GM23338 (cell line): ENCODE measurements at regions not wholly inside any gene's neighbourhood (a gene's known extent, or its start where the extent isn't known, plus 50 kb on each side); places are given as distances from the start of the nearest gene placed in this dataset.

ENCODE experiments used
- ATAC-seq: fragments of 200-7000 bp; cut with Tn5 transposase; 3 replicates; pipeline ENCODE4 v1.9.1; 2020
- DNase-seq: peaks from one replicate; pipeline ENCODE4 v3.0.0-alpha.2; 2015; ENCODE audit warnings: low spot score
- H2AFZ ChIP-seq: fragments of 200-600 bp; sonication (generic); 2 replicates; pipeline ENCODE4 v1.8.0; 2016; ENCODE audit warnings: antibody characterized with exemption, mild to moderate bottlenecking, moderate library complexity
- H3F3A ChIP-seq: fragments of 200-600 bp; sonication (generic); replicated peaks from 2 replicates; pipeline ENCODE4 v1.8.0; 2017; ENCODE audit warnings: antibody characterized with exemption, mixed run types, low read depth
- H3K27ac ChIP-seq: fragments of 200-600 bp; sonication (generic); 2 replicates; pipeline ENCODE4 v1.6.1; 2016; ENCODE audit warnings: low read depth
- H3K27me3 ChIP-seq: fragments of 200-600 bp; sonication (generic); 2 replicates; pipeline ENCODE4 v1.8.0; 2016; ENCODE audit warnings: mild to moderate bottlenecking, mixed run types, moderate library complexity; ENCODE audit not compliant: insufficient read depth
- H3K36me3 ChIP-seq: fragments of 200-600 bp; sonication (generic); 2 replicates; pipeline ENCODE4 v1.8.0; 2016; ENCODE audit warnings: mild to moderate bottlenecking; ENCODE audit not compliant: insufficient read depth
- H3K4me1 ChIP-seq: fragments of 200-600 bp; sonication (generic); 2 replicates; pipeline ENCODE4 v1.8.0; 2016; ENCODE audit warnings: mild to moderate bottlenecking, moderate library complexity; ENCODE audit not compliant: insufficient read depth
- H3K4me2 ChIP-seq: fragments of 200-600 bp; sonication (generic); 2 replicates; pipeline ENCODE4 v1.7.1; 2017; ENCODE audit warnings: mixed run types
- H3K4me3 ChIP-seq: fragments of 200-600 bp; sonication (generic); 2 replicates; pipeline ENCODE4 v1.6.1; 2016; ENCODE audit warnings: mixed run types
- H3K79me2 ChIP-seq: fragments of 200-600 bp; sonication (generic); replicated peaks from 2 replicates; pipeline ENCODE4 v1.8.0; 2017; ENCODE audit warnings: mild to moderate bottlenecking; ENCODE audit not compliant: insufficient read depth
- H3K9me2 ChIP-seq: fragments of 200-600 bp; sonication (generic); 2 replicates; pipeline ENCODE4 v1.8.0; 2017; ENCODE audit not compliant: insufficient read depth
- H4K20me1 ChIP-seq: fragments of 200-600 bp; sonication (generic); replicated peaks from 2 replicates; pipeline ENCODE4 v1.8.0; 2017; ENCODE audit warnings: mild to moderate bottlenecking; ENCODE audit not compliant: insufficient read depth
- H3K27ac Mint-ChIP-seq: 2 replicates; pipeline ENCODE4 v1.8.0; 2020; ENCODE audit warnings: inconsistent platforms, mild to moderate bottlenecking, moderate library complexity, mixed read lengths
- H3K27me3 Mint-ChIP-seq: 3 replicates; pipeline ENCODE4 v1.8.0; 2022; ENCODE audit warnings: low read depth, mild to moderate bottlenecking, moderate library complexity, mixed read lengths, inconsistent platforms; ENCODE audit not compliant: insufficient read depth, poor library complexity
- H3K36me3 Mint-ChIP-seq: 3 replicates; pipeline ENCODE4 v1.8.0; 2021; ENCODE audit warnings: low read depth, mild to moderate bottlenecking, inconsistent platforms, moderate library complexity, mixed read lengths
- H3K4me1 Mint-ChIP-seq: 3 replicates; pipeline ENCODE4 v1.8.0; 2020; ENCODE audit warnings: mild to moderate bottlenecking, inconsistent platforms, mixed read lengths
- H3K4me3 Mint-ChIP-seq: 3 replicates; pipeline ENCODE4 v1.8.0; 2021; ENCODE audit warnings: moderate library complexity, mild to moderate bottlenecking, inconsistent platforms, mixed read lengths
- H3K9me3 Mint-ChIP-seq: 3 replicates; pipeline ENCODE4 v1.8.0; 2020; ENCODE audit warnings: moderate library complexity, mild to moderate bottlenecking, inconsistent platforms, mixed read lengths
- CTCF ChIP-seq, 2 experiments: fragments of 200-600 bp in 1 of 2; sonication (generic) in 1 of 2; conservative IDR thresholded peaks; 2 replicates each; pipeline versions ENCODE4 v1.5.1 to v1.6.1; 2016 to 2017; ENCODE audit warnings: antibody characterized with exemption in 2 of 2, low read depth in 2 of 2, mild to moderate bottlenecking in 2 of 2, moderate library complexity in 1 of 2
- ETS1 ChIP-seq: IDR thresholded peaks from 2 replicates; pipeline ENCODE4 v1.6.1; 2016; ENCODE audit warnings: antibody characterized with exemption
- EZH2phosphoT487 ChIP-seq: fragments of 200-600 bp; sonication (generic); IDR thresholded peaks from one replicate; pipeline ENCODE4 v1.8.1; 2018; ENCODE audit warnings: antibody characterized with exemption; ENCODE audit not compliant: unreplicated experiment
- JUNB ChIP-seq: IDR thresholded peaks from one replicate; pipeline ENCODE4 v1.6.1; 2016; ENCODE audit warnings: antibody characterized with exemption; ENCODE audit not compliant: unreplicated experiment
- NANOG ChIP-seq: IDR thresholded peaks from 2 replicates; pipeline ENCODE4 v1.6.1; 2016; ENCODE audit warnings: antibody characterized with exemption, borderline replicate concordance
- POLR2AphosphoS5 ChIP-seq: IDR thresholded peaks from 2 replicates; pipeline ENCODE4 v1.6.1; 2016; ENCODE audit warnings: antibody characterized with exemption, low read depth
- STAT1 ChIP-seq: IDR thresholded peaks from one replicate; pipeline ENCODE4 v1.6.1; 2016; ENCODE audit warnings: antibody characterized with exemption; ENCODE audit not compliant: unreplicated experiment
- ZNF114 ChIP-seq: fragments of 250-450 bp; sonication (Bioruptor Pico); IDR thresholded peaks from 2 replicates; pipeline ENCODE4 v1.5.0; 2020; ENCODE audit warnings: mild to moderate bottlenecking, moderate library complexity
- ZNF331 ChIP-seq: fragments of 250-450 bp; sonication (Bioruptor Pico); IDR thresholded peaks from 2 replicates; pipeline ENCODE4 v1.5.0; 2020; ENCODE audit warnings: low read depth, mild to moderate bottlenecking, moderate library complexity
- TF ChIP-seq, protein P1 (sequence below): fragments of 250-450 bp; sonication (Bioruptor Pico); IDR thresholded peaks from 2 replicates; pipeline ENCODE4 v1.5.0; 2020; ENCODE audit warnings: mild to moderate bottlenecking, moderate library complexity

DNA sequence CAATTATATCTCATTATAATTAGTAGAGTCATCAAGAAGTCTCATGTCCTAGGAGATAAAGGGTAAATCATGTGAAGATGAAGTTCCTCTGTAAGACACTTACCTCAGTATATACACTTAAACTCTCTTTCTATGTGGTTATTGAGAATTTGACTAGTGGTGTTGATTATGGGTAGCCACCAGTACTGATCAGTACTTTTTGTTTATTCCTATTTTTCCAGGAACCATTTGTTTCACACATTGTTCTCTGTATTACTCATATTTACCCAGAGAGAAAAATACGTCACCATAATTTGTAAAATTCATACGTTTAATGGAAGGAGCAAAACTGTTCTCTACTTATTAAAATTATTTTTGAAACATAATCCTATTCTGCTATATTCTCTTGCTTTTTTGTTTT is 55.8 kb upstream of the PRDM8 start (continued):
- TF ChIP-seq ETS1: no peak
- TF ChIP-seq STAT1: no peak
- no peak for TF ChIP-seq NANOG
- TF ChIP-seq ZNF114: no peak
- TF ChIP-seq JUNB: no peak
- TF ChIP-seq, protein P1, sequence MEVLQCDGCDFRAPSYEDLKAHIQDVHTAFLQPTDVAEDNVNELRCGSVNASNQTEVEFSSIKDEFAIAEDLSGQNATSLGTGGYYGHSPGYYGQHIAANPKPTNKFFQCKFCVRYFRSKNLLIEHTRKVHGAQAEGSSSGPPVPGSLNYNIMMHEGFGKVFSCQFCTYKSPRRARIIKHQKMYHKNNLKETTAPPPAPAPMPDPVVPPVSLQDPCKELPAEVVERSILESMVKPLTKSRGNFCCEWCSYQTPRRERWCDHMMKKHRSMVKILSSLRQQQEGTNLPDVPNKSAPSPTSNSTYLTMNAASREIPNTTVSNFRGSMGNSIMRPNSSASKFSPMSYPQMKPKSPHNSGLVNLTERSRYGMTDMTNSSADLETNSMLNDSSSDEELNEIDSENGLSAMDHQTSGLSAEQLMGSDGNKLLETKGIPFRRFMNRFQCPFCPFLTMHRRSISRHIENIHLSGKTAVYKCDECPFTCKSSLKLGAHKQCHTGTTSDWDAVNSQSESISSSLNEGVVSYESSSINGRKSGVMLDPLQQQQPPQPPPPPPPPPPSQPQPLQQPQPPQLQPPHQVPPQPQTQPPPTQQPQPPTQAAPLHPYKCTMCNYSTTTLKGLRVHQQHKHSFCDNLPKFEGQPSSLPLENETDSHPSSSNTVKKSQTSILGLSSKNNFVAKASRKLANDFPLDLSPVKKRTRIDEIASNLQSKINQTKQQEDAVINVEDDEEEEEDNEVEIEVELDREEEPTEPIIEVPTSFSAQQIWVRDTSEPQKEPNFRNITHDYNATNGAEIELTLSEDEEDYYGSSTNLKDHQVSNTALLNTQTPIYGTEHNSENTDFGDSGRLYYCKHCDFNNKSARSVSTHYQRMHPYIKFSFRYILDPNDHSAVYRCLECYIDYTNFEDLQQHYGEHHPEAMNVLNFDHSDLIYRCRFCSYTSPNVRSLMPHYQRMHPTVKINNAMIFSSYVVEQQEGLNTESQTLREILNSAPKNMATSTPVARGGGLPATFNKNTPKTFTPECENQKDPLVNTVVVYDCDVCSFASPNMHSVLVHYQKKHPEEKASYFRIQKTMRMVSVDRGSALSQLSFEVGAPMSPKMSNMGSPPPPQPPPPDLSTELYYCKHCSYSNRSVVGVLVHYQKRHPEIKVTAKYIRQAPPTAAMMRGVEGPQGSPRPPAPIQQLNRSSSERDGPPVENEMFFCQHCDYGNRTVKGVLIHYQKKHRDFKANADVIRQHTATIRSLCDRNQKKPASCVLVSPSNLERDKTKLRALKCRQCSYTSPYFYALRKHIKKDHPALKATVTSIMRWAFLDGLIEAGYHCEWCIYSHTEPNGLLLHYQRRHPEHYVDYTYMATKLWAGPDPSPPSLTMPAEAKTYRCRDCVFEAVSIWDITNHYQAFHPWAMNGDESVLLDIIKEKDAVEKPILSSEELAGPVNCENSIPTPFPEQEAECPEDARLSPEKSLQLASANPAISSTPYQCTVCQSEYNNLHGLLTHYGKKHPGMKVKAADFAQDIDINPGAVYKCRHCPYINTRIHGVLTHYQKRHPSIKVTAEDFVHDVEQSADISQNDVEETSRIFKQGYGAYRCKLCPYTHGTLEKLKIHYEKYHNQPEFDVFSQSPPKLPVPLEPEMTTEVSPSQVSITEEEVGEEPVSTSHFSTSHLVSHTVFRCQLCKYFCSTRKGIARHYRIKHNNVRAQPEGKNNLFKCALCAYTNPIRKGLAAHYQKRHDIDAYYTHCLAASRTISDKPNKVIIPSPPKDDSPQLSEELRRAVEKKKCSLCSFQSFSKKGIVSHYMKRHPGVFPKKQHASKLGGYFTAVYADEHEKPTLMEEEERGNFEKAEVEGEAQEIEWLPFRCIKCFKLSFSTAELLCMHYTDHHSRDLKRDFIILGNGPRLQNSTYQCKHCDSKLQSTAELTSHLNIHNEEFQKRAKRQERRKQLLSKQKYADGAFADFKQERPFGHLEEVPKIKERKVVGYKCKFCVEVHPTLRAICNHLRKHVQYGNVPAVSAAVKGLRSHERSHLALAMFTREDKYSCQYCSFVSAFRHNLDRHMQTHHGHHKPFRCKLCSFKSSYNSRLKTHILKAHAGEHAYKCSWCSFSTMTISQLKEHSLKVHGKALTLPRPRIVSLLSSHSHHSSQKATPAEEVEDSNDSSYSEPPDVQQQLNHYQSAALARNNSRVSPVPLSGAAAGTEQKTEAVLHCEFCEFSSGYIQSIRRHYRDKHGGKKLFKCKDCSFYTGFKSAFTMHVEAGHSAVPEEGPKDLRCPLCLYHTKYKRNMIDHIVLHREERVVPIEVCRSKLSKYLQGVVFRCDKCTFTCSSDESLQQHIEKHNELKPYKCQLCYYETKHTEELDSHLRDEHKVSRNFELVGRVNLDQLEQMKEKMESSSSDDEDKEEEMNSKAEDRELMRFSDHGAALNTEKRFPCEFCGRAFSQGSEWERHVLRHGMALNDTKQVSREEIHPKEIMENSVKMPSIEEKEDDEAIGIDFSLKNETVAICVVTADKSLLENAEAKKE (CRISPR knock-in tag): no peak
- TF ChIP-seq ZNF331 (CRISPR knock-in tag): no peak

GRCh38 chr4:80140194-80140593 is 57.1 kb upstream of the PRDM8 start:
- TF ChIP-seq ETS1: no peak
- no peak for TF ChIP-seq EZH2phosphoT487
- no peak for TF ChIP-seq CTCF (conservative IDR thresholded peaks at IDR 0.05; ENCODE audit: low read depth in 2 of 2)
- no peak for TF ChIP-seq POLR2AphosphoS5
- H3K36me3 Mint-ChIP-seq: no peaks in the 10 kb centered on the region
- H3F3A ChIP-seq: no peaks in the 10 kb centered on the region
- no peaks in the 10 kb centered on the region for H3K4me1 Mint-ChIP-seq
- no peaks in the 10 kb centered on the region for H3K9me3 Mint-ChIP-seq
- no peaks in the 10 kb centered on the region for H3K27me3 Mint-ChIP-seq
- H3K4me2 ChIP-seq: no peak overlapping the region
- H3K27ac ChIP-seq: no peak overlapping the region
- DNase-seq: no peak
- H3K27me3 ChIP-seq: no peaks in the 10 kb centered on the region
- no peaks in the 10 kb centered on the region for H3K36me3 ChIP-seq
- ATAC-seq: no peak
- no peaks in the 10 kb centered on the region for H4K20me1 ChIP-seq
- H3K4me3 ChIP-seq: no peak overlapping the region
- no peaks in the 10 kb centered on the region for H3K79me2 ChIP-seq
- no peak overlapping the region for H3K27ac Mint-ChIP-seq
- no peaks in the 10 kb centered on the region for H3K4me1 ChIP-seq
- H3K9me2 ChIP-seq: no peaks in the 10 kb centered on the region; the same call in 1 of the 2 replicates
- H2AFZ ChIP-seq: no peak overlapping the region; the same call in 1 of the 2 replicates
- H3K4me3 Mint-ChIP-seq: no peak overlapping the region
